Ascending aorta (tissue), 2 donors: ENCODE measurements at regions not wholly inside any gene's neighbourhood (a gene's known extent, or its start where the extent isn't known, plus 50 kb on each side); places are given as distances from the start of the nearest gene placed in this dataset.

Source experiments
- DNase-seq, 2 donors: peaks; one replicate each; pipeline ENCODE4 v3.0.0-alpha.2; 2019; ENCODE audit warnings: low spot score in 2 of 2
- H3K27ac ChIP-seq, 2 donors: fragments of 200-600 bp; sonication (generic); one replicate each; pipeline ENCODE4 v1.5.1; 2016 to 2017; ENCODE audit warnings: mild to moderate bottlenecking in 1 of 2
- H3K27me3 ChIP-seq: fragments of 200-600 bp; sonication (generic); one replicate; pipeline ENCODE4 v1.5.1; 2017
- H3K36me3 ChIP-seq, 2 donors: fragments of 200-600 bp; sonication (generic); one replicate each; pipeline ENCODE4 v1.5.1; 2016
- H3K4me1 ChIP-seq, 2 donors: fragments of 200-600 bp; sonication (generic); one replicate each; pipeline ENCODE4 v1.5.1; 2016 to 2017; ENCODE audit warnings: mild to moderate bottlenecking in 1 of 2
- H3K4me3 ChIP-seq, 2 donors: fragments of 200-600 bp; sonication (generic); one replicate each; pipeline ENCODE4 v1.5.1; 2016 to 2017; ENCODE audit warnings: mild to moderate bottlenecking in 1 of 2
- H3K9me3 ChIP-seq, 2 donors: fragments of 200-600 bp; sonication (generic); one replicate each; pipeline ENCODE4 v1.5.1; 2016
- CTCF ChIP-seq, 3 experiments: fragments of 200-600 bp in 2 of 3; fragments of 450-650 bp in 1 of 3; sonication (generic) in 2 of 3; IDR thresholded peaks; one replicate each; pipeline ENCODE4 v1.5.1; 2016 to 2019; ENCODE audit warnings: antibody characterized with exemption in 3 of 3, mild to moderate bottlenecking in 1 of 3, moderate library complexity in 1 of 3
- intact Hi-C: fragments of 100-400 bp; cut with DNase I; formaldehyde crosslinking; loops from one replicate; pipeline ENCODE4 v1.15.1; 2023

- intact Hi-C loops = no loop called here
- no peaks in the 10 kb centered on the region for H3K9me3 ChIP-seq
- no peaks in the 10 kb centered on the region for H3K4me1 ChIP-seq
- no peaks in the 10 kb centered on the region for H3K36me3 ChIP-seq
- H3K27me3 ChIP-seq = no peaks in the 10 kb centered on the region
- TF ChIP-seq CTCF (IDR thresholded peaks at IDR 0.05) = no peak
- no peak for DNase-seq
- H3K27ac ChIP-seq = no peak overlapping the region
- H3K4me3 ChIP-seq = no peak overlapping the region
Measured at GRCh38 chr4:33057736-33058135, 2337.6 kb downstream of the PCDH7 start.

- intact Hi-C loops = no loop called here
- no peaks in the 10 kb centered on the region for H3K36me3 ChIP-seq
- no peak overlapping the region for H3K4me3 ChIP-seq
- H3K27me3 ChIP-seq = no peaks in the 10 kb centered on the region
- H3K27ac ChIP-seq = no peak overlapping the region
- no peak for DNase-seq
- no peaks in the 10 kb centered on the region for H3K9me3 ChIP-seq
- no peak for TF ChIP-seq CTCF (IDR thresholded peaks at IDR 0.05)
- no peaks in the 10 kb centered on the region for H3K4me1 ChIP-seq
Measured at GRCh38 chr4:33058998-33059397, 2338.8 kb downstream of the PCDH7 start.

GRCh38 chr4:33060674-33061542, 2340.7 kb downstream of the PCDH7 start:
- Histone ChIP-seq H3K4me3 (no peak overlapping the region), H3K9me3 (no peaks in the 10 kb centered on the region), H3K4me1 (no peaks in the 10 kb centered on the region), H3K27ac (no peak overlapping the region), H3K27me3 (no peaks in the 10 kb centered on the region), H3K36me3 (no peaks in the 10 kb centered on the region)
- intact Hi-C loops = no loop called here
- peak in 2 of 3 experiments; percentile 21 to 35 for TF ChIP-seq CTCF (IDR thresholded peaks at IDR 0.05)
- DNase-seq = no peak

- TF ChIP-seq CTCF (IDR thresholded peaks at IDR 0.05) = no peak
- no peak overlapping the region for H3K4me3 ChIP-seq
- no peaks in the 10 kb centered on the region for H3K4me1 ChIP-seq
- no peaks in the 10 kb centered on the region for H3K27me3 ChIP-seq
- no peaks in the 10 kb centered on the region for H3K36me3 ChIP-seq
- H3K27ac ChIP-seq = no peak overlapping the region
- no peak for DNase-seq
- H3K9me3 ChIP-seq = no peaks in the 10 kb centered on the region
- intact Hi-C loops = no loop called here
Measured at GRCh38 chr4:33061727-33062126, 2341.6 kb downstream of the PCDH7 start.

GRCh38 chr4:33062155-33062806, 2342.1 kb downstream of the PCDH7 start:
- Histone ChIP-seq H3K27me3 (no peaks in the 10 kb centered on the region), H3K27ac (no peak overlapping the region)

More at GRCh38 chr4:33062155-33062806, 2342.1 kb downstream of the PCDH7 start:
- no peak for DNase-seq
- no peaks in the 10 kb centered on the region for H3K9me3 ChIP-seq
- H3K4me3 ChIP-seq = no peak overlapping the region
- TF ChIP-seq CTCF (IDR thresholded peaks at IDR 0.05) = no peak
- H3K4me1 ChIP-seq = no peaks in the 10 kb centered on the region
- intact Hi-C loops = no loop called here
- no peaks in the 10 kb centered on the region for H3K36me3 ChIP-seq
